ENCODE measurements at regions not wholly inside any gene's neighbourhood (a gene's known extent, or its start where the extent isn't known, plus 50 kb on each side); places are given as distances from the start of the nearest gene placed in this dataset.

DNA sequence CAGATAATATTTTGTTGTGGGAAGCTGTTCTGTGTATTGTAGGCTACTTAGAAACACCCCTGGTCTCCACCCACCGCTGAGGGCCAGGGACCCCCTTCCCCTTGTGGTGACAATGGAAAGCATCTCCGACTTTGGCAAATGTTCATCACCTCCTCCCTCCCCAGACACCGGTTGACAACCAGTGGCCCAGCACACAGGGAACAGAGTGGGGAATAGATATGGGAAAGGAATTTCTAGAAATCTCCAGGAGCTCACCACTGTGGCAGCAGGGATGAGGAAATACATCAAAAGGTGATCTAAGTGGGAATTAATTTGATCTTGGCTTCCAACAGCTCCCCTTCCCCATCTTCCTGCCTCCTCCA lies 257.3 kb upstream of the FOXQ1 start:
- DNase-seq: no peak

- DNase-seq: no peak
Observed at GRCh38 chr6:1053586-1053985, 258.3 kb upstream of the FOXQ1 start.

- DNase-seq: no peak
Observed at GRCh38 chr6:1052262-1052661, 259.6 kb upstream of the FOXQ1 start.

DNA sequence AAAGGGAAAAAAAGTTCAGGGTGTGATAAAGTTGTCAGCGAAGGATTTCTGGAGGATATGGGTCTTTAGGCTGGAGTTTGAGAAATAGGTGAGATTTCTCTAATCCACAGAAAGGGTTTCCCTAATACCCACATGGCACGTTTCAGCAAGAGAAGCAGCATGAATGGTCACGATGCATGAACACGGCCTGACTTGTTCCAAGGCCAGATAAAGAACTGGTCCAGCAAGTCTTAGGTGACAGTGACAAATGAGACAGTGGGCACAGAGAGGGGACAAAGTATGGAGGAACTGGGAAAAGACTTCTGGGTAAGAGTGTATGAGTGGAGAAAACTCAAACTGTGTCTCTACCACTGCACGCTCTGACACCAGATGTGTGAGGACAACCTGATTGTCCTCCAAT lies 262.0 kb upstream of the FOXQ1 start:
- no peak for DNase-seq

DNA sequence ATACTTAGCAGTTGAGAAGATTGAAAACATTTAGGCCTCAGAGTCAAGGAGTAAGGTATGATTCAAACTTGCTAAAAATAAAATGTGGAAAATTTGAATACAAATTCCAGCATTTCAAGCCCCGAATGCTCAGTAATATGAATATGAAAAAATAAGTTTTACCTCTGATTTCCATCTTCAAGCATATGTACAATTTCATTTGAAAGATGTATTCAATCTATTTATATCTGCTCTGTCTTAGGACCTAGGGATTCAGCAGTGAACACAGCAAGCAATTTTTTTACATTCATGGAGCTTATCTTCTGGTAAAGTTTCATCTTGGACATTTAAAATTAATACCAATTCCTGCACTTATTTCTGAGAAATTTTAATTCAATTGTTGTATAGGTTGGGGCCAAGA lies 262.7 kb upstream of the FOXQ1 start:
- DNase-seq: no peak

GRCh38 chr6:1047981-1048541 lies 263.8 kb upstream of the FOXQ1 start:
- no peak for DNase-seq

- DNase-seq: no peak
Observed at GRCh38 chr6:1045239-1045638, 266.7 kb upstream of the FOXQ1 start.

DNA sequence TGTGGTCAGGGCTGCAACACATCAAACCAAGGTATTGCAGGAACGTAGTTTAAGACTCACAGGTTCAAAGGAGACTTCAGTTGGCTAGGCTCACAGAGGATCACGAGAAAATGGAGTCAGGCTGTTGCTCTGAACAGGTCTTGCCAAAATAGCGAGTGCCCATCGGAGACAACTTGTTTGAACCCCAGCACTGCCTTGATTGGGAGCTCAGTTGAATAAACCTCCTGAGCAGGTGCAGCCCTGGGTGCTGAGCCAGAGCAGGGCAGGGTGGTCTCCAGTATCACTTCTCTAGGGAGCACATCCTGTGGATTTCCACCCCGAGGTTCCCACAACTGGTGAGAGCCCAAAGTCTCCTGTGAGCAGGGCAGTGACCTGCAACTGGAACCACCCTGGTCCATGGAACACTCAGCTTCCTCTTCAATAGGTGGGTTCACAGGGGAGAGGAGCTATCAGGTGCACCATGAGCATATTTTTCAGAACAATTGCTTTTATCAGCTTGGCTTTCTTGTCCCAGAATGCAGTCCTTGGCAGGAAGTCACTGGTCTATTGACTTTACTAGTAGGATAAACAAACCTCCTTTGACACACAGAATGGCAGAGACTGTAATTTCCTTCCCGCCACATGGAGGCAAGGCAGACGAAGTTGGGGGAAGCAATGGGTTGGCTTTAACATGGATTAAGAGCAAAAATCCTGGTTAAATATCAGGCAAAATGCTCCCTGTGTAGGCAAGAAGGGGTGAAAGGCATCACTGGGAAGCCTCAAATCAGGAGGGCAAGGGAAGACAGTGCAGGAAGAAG lies 267.7 kb upstream of the FOXQ1 start:
- no peak for DNase-seq

- no peak for DNase-seq
Observed at GRCh38 chr6:1043458-1043836, 268.5 kb upstream of the FOXQ1 start.

DNA sequence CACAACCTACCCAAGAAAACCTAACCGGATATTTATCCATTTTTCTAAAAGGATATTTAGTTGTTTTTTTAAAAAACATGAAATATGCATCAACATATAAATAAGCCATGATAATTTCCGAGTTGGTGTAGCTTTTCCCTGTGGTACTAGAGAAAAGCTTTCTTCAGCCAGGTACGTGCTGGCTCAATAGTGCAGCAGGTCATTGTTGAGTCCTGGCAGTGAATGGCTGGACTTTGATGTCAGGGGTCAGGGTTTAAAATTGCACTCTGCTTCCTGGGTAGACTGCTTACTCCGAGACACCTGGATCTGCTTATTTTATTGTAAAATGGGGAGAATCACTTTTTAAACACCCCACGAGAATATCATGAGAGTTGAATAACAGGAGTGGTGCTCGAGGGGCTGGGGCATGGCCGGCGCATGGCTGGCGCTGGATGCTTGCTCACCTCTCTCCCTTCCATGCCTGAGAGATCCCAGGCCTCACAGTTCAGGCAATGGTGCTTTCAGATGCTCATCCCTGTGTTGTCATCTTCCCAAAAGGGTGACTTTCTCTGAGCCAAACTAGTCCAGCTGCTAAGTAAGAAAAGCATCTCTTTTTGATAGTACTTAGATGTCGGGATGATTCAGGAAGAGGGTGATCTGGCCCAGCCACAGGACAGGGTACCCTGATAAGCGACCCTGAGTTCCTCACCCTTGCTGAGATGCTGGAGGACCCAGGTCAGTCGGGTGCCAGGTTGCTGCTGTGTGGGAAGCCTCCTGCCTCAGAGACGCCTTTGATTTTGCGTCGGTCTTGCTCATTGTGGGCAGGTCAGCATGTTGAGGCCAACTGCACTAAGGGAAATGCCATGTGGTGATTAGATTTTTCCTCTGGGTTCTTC lies 269.1 kb upstream of the FOXQ1 start:
- DNase-seq: no peak

- DNase-seq: no peak
Observed at GRCh38 chr6:1040393-1040792, 271.5 kb upstream of the FOXQ1 start.

DNA sequence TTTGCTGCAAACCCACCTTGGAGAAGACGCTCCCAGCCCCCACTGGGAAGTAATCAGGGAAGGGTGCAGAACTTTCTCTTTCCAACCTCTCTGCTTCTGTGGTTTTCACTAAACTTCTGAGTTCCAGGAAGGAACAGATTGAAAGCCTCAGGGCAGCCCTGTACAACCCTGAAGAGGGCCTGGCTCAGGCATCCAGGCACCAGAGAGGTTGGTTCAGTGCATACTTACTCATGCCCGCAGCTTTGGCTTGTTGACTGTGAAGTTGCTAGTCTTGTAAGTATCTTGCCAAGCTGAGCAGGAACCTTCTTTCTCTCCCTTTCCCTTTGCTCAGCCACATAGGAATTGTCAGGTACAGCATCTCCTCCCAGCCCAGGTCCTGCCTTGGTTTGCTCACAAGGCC lies 272.2 kb upstream of the FOXQ1 start:
- no peak for DNase-seq

DNA sequence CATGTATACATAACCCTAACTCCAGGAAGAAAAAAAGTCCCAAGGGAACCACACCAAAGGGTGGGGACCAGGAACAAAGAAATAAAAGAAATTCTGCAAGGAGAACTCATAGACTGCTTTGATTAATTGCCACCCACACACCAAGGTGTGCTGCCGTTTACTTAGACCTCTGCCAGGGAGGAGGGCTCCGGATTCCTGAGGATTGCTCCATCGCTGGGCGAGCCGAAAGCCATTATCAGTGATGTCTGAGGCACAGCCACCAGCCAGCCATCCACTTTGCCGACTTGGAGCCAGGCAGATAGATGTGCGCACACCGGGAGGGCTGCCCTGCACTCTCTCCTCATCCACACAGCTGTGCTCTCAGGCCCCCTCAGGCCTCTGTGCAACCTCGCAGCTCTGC lies 272.7 kb upstream of the FOXQ1 start:
- DNase-seq: no peak

DNA sequence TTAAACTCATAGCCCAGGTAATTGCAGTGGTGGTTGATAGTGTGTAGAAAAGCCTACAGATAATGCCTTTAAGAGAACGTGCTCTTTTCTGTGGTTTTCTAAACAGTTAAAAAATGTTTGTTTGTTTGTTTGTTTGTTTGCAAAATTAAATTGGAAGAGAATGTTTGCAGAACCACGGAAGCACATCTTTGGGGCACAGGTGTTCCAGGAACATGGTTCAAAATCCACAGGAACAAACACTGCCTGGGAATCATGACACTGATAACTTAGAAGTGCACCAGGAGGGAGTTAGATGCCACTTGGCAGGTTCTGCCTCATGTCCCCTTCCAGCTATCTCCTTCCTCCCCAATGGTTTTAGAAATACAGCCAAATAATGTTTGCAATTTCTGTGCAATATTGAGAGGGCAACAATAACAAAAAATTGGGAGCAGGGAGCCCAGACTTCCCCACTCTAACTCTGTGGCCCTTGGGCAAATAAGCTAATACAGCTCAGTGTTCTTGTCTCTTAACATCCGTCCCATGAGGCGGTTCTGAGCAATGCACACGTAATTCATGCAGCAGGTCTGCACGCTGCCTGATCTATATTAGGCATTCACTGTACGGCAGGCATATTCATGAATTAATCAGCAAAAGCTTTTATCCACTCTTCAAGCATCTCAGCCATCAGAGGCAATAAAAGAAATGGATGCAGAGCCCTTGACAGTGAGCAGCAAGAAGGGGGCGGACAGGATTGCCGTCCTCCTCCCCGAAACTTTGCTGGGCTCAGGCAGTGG lies 274.3 kb upstream of the FOXQ1 start:
- no peak for DNase-seq

DNA sequence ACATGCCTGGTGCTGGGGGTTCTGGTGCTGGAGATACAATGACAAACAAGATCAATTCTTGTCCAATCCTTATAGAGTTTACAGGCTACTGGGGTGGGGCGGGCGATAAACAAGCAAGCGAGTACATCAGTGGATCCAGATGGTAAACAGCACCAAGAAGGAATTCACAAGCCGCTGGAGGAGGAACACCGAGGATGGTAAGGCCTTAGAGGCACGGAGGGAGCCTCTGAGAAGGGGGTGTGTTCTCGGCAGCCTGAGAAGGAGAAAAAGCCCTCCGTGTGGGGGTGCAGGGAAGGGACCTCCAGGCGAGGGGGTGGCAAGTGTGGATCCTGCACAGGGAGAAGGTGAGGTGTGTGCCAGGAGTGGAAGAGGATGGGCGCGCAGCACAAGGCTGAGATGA lies 276.5 kb upstream of the FOXQ1 start:
- DNase-seq: no peak

- no peak for DNase-seq
Observed at GRCh38 chr6:1031720-1032119, 280.2 kb upstream of the FOXQ1 start.

- DNase-seq: no peak
Observed at GRCh38 chr6:1029141-1029540, 282.8 kb upstream of the FOXQ1 start.

GRCh38 chr6:1028723-1029122 lies 283.2 kb upstream of the FOXQ1 start:
- no peak for DNase-seq

GRCh38 chr6:1027795-1028569 lies 283.9 kb upstream of the FOXQ1 start:
- DNase-seq: no peak

DNA sequence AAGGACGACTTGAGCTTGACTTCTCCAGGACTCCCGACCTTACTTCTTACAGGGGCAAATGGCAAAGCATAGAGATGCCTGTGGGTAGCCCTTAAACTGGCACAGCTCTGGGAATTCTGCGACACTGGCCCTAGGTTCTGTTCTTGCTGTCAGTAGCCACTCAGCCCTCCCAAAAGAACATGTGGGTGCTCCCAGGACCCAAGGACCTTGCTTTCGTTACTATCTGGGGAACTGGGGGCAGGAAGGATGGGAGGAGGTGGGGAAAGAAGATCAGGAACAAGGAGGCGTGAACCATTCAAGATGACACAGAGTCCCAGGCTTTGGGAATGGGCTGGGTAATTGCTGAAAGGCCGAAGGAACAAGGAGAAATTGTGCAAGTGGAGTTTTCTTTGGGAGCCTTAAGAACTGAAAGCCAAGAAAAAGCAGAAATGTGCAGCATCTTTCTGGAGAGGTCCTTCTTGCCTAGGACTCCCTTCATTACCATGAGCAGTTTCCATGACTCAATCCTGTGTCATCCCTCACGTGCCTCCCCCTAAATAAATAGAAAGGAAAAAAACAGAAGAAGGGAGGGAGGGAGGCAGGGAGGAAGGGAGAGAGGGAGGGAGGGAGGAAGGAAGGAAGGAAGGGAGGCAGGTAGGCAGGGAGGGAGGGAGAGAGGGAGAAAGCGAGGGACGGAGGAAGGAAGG lies 284.6 kb upstream of the FOXQ1 start:
- no peak for DNase-seq

GRCh38 chr6:1025821-1026220 lies 286.1 kb upstream of the FOXQ1 start:
- no peak for DNase-seq

DNA sequence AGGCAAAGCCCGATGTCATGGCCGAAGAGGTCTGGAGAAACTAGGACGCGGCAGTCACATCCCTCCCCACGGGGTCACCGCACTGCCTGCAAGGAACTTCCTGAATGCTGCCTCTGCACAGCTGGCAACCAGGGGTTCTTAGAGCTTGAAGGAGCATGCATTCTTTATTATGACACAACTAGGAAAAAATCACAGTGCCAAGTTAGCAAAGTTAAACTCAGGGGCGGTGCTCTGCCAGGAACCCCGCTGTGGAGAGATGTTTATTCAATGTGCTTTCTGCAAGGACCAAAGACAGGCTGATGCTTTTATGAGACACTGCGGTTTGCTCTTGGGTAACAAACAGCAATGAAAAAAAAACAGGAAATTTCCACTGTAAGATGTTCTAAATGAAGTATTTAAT lies 287.3 kb upstream of the FOXQ1 start:
- DNase-seq: peak; percentile 16
